ENCODE measurements at regions not wholly inside any gene's neighbourhood (a gene's known extent, or its start where the extent isn't known, plus 50 kb on each side); places are given as distances from the start of the nearest gene placed in this dataset.

DNA sequence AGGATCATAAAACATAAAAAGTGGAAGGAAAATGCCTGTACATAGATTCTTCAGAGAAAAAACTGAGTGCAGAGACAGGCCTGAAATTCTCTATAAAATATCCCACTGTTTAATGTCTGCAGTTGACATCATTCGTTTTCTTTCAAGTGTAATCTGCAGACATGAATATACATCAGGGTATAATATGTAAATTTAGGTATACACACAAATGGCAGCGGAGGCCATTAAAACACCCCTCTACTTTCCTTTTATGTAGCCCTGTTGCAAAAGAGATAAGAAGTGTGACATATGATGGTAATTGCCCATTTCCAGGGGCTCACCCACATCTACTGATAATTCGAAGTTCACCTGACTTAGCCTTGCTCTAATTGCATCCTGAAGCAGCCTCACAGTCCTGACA lies 164.3 kb downstream of the SLC24A2 start:
- TF ChIP-seq, protein P1, sequence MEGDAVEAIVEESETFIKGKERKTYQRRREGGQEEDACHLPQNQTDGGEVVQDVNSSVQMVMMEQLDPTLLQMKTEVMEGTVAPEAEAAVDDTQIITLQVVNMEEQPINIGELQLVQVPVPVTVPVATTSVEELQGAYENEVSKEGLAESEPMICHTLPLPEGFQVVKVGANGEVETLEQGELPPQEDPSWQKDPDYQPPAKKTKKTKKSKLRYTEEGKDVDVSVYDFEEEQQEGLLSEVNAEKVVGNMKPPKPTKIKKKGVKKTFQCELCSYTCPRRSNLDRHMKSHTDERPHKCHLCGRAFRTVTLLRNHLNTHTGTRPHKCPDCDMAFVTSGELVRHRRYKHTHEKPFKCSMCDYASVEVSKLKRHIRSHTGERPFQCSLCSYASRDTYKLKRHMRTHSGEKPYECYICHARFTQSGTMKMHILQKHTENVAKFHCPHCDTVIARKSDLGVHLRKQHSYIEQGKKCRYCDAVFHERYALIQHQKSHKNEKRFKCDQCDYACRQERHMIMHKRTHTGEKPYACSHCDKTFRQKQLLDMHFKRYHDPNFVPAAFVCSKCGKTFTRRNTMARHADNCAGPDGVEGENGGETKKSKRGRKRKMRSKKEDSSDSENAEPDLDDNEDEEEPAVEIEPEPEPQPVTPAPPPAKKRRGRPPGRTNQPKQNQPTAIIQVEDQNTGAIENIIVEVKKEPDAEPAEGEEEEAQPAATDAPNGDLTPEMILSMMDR (conservative IDR thresholded peaks at IDR 0.05): no peak
- TF ChIP-seq EZH2 (IDR thresholded peaks at IDR 0.05; ENCODE audit: low read depth): no peak

Measured in PC-9 (cell line).